ENCODE measurements at regions not wholly inside any gene's neighbourhood (a gene's known extent, or its start where the extent isn't known, plus 50 kb on each side); places are given as distances from the start of the nearest gene placed in this dataset.
"Not testable (repeated sequence)": the region's sequence is repeated elsewhere in the genome, so short reads cannot be mapped to it uniquely, and the experiment has no call there.

GRCh38 chr2:146468578-146468977, 1376.3 kb upstream of the ACVR2A start:
- no peak for DNase-seq (ENCODE audit: low spot score)

- no peak for DNase-seq (ENCODE audit: low spot score)
These were observed 1377.4 kb upstream of the ACVR2A start for GRCh38 chr2:146467425-146467824.

- no peak for DNase-seq (ENCODE audit: low spot score)
These were observed 1379.4 kb upstream of the ACVR2A start for GRCh38 chr2:146465460-146465859.

GRCh38 chr2:146461068-146461467, 1383.8 kb upstream of the ACVR2A start:
- no peak for DNase-seq (ENCODE audit: low spot score)

DNA sequence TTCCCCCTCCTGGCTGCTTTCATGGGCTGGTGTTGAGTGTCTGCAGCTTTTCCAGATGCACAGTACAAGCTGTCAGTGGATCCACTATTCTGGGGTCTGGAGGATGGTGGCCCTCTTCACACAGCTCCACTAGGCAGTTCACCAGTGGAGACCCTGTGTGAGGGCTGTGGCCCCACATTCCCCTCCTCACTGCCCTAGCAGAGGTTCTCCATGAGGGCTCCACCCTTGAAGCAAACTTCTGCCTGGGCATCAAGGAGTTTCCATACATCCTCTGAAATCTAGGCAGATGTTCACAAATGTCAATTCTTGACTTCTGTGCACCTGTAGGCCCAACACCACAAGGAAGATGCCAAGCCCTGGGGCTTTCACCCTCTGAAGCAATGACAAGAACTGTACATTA, 1386.2 kb upstream of the ACVR2A start:
- no peak for DNase-seq (ENCODE audit: low spot score)

- DNase-seq (ENCODE audit: low spot score): no peak
These were observed 1387.6 kb upstream of the ACVR2A start for GRCh38 chr2:146457221-146457620.

GRCh38 chr2:146455325-146455724, 1389.5 kb upstream of the ACVR2A start:
- no peak for DNase-seq (ENCODE audit: low spot score)

DNA sequence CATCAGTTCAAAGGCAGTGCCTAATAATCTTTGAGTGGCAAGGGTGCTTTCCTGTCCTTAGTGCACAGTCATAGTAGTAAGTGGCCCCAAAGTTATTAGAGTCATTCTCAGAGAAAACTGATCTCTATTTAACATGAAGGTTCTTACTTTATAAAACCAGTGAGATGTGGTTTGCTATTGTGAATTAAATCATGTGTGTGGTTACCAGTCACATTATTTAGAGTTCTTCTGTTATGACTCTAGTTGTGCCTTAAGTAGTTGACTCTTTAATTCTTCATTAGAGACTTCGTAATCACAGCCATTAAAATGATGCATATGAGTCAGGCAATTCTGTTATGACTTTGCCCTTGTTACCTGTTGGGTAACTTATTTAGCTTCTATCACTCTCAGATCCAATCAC, 1392.9 kb upstream of the ACVR2A start:
- no peak for DNase-seq (ENCODE audit: low spot score)

- DNase-seq (ENCODE audit: low spot score): no peak
These were observed 1394.7 kb upstream of the ACVR2A start for GRCh38 chr2:146450131-146450530.

- no peak for DNase-seq (ENCODE audit: low spot score)
These were observed 1399.8 kb upstream of the ACVR2A start for GRCh38 chr2:146444987-146445386.

GRCh38 chr2:146444085-146444484, 1400.7 kb upstream of the ACVR2A start:
- no peak for DNase-seq (ENCODE audit: low spot score)

- no peak for DNase-seq (ENCODE audit: low spot score)
These were observed 1406.6 kb upstream of the ACVR2A start for GRCh38 chr2:146438246-146438645.

DNA sequence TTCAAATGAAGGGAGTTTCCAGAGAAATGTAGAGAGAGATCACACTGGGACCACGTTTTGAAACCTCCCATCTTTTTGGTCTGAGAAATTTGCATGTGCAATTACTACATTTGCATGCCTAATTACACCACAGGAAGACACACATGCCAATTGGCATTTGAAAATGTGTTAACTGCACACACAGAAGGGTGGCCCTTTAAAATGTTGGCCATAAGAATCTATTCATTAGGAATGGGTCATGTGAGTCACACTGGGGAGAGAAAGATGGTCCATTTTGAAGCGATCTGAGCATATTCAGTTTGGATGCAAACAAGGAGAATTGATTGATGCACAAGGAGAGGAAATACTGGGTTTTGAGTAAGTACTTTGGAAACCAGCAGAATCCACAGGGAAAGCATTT, 1407.1 kb upstream of the ACVR2A start:
- no peak for DNase-seq (ENCODE audit: low spot score)

GRCh38 chr2:146433116-146433875, 1411.5 kb upstream of the ACVR2A start:
- DNase-seq (ENCODE audit: low spot score): no peak

DNA sequence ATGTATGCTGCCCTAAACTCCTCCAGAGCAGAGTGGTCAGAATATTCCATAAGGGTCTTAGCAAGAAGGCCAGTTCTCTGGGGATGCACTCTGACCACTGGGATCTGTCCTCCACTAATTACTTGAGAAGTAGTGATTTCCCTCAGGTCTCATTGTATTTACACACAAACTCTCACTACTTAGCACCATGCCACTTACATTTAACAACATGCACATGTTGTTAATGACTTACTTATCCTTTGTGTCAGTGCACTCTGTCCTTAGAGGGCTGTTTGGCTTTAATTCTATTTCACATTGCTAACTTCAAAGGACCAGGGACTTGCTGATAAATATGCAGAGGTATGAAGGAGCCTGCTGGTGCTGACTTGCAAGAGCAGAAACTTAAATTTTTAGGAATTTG, 1415.5 kb upstream of the ACVR2A start:
- no peak for DNase-seq (ENCODE audit: low spot score)

DNA sequence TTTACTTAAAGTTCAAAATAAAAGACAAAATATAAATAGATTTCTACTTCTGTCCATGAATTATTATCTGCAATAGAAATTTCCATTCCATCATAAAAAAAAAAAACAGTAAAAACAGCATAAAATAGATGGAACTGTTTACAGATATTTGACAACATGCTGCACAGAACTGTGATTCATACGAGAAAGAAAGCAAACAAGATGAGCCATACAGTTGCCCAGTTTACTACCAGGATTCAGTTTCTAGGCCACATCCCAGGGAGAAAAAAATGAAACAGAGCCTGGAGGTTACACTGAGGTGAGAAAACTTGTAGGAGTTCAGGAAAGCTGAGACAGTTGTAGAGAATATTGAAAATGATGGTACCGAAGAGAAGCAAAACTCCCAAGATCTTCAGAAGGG, 1426.9 kb upstream of the ACVR2A start:
- DNase-seq (ENCODE audit: low spot score): no peak

- no peak for DNase-seq (ENCODE audit: low spot score)
These were observed 1429.5 kb upstream of the ACVR2A start for GRCh38 chr2:146415291-146415690.

GRCh38 chr2:146414456-146414855, 1430.4 kb upstream of the ACVR2A start:
- no peak for DNase-seq (ENCODE audit: low spot score)

- DNase-seq (ENCODE audit: low spot score): no peak
These were observed 1431.7 kb upstream of the ACVR2A start for GRCh38 chr2:146413086-146413610.

DNA sequence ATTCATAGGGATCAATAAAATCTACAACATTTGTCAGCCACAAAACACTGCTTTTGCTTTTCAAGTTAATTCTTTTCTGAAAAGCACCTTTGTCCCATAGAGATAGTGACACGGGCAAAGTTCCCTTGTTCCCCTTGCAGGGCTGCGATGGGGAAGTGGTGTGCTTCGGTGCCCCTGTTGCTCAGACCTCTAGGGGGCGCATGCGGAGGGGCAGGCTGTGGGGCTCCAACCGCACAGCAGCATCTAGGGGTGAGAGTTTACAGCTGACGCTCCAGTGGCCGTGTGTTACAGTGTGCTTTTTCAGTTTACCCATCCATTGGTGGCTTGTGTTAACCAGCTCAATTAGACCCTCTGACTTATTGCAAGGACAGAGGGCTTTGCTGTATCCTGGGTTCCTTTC, 1432.2 kb upstream of the ACVR2A start:
- DNase-seq (ENCODE audit: low spot score): no peak

- DNase-seq (ENCODE audit: low spot score): not testable (repeated sequence)
These were observed 1439.2 kb upstream of the ACVR2A start for GRCh38 chr2:146405402-146406309.

GRCh38 chr2:146403546-146404160, 1441.2 kb upstream of the ACVR2A start:
- not testable (repeated sequence) for DNase-seq (ENCODE audit: low spot score)

DNA sequence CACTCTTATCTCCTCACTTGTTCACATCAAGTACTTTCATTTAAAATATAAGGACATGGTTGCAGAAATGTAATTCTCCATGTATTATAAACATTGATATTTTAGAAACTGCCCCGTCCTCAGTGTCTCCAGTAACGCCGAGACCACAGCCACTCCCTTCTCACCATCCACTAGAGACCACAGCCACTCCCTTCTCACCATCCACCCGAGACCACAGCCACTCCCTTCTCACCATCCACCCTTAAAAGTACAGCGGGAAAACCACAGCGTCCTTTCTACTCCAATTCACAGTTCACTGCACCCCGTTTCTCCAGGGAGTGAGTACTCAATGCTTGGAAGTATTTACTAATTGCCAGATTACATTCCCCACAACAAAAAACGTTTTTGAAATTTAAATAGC, 1452.2 kb upstream of the ACVR2A start:
- DNase-seq (ENCODE audit: low spot score): no peak
